ENCODE measurements at regions not wholly inside any gene's neighbourhood (a gene's known extent, or its start where the extent isn't known, plus 50 kb on each side); places are given as distances from the start of the nearest gene placed in this dataset.

DNA sequence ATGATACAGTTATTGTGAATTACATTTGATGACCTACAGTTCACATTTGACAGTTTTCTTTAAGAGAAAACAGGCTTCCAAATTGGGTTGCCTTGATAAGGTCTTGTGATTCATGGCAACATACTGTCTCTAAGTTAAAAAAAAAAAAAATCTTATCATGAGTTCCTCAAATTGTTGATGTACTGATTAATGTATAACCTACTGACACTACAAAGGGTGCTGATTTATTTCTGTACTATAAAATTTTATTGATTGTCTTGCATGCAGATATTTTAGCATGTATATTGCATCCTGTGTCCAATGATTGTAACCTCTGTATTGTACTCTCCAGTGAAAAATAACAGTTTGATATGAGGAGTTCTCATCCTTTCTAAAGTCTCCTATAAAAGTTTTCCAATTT, 197.3 kb upstream of the IVNS1ABP start (continued):
- TF ChIP-seq ZNF564 (CRISPR knock-in tag; IDR thresholded peaks at IDR 0.05): no peak

DNA sequence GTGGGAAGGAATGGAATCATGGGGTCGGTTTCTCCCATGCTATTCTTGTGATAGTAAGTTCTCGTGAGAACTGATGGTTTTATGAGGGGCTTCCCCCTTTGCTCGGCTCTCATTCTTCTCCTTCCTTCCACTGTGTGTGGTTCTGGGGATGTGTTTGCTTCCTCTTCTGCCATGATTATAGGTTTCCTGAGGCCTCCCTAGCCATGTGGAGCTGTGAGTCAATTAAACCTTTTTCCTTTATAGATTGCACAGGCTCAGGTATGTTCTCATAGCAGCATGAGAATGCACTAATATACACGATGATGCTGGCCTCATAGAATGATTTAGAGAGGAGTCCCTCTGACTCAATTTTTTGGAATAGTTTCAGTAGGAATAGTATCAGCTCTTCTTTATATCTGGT, 195.4 kb upstream of the IVNS1ABP start:
- WGBS (ENCODE audit: low lambda C conversion rate): 18% methylated on average over 3 of the region's 4 CpGs
- BruUV-seq (replicated peaks): no TSS peak
- POLR2A ChIA-PET: no interaction called here
- CTCF ChIA-PET (ENCODE audit: low intra/inter-chr PET ratio, low total read pairs): no interaction called here
- intact Hi-C loops (cut with micrococcal nuclease; ENCODE audit: unreplicated experiment): no loop called here
- no peak overlapping the region for H3K9ac ChIP-seq (ENCODE audit: insufficient read depth, low read depth, low read length)
- no peaks in the 10 kb centered on the region; a peak in 1 of 5 replicates for H3K27me3 ChIP-seq (ENCODE audit: control insufficient read depth in 1 of 2, insufficient read depth in 2 of 2, low read length in 2 of 2)
- ATAC-seq (no peak), DNase-seq (ENCODE audit: low spot score) (no peak), FAIRE-seq (no peak)
- no peaks in the 10 kb centered on the region for H4K20me1 ChIP-seq (ENCODE audit: insufficient read depth, low read length)
- TF ChIP-seq, protein P1, sequence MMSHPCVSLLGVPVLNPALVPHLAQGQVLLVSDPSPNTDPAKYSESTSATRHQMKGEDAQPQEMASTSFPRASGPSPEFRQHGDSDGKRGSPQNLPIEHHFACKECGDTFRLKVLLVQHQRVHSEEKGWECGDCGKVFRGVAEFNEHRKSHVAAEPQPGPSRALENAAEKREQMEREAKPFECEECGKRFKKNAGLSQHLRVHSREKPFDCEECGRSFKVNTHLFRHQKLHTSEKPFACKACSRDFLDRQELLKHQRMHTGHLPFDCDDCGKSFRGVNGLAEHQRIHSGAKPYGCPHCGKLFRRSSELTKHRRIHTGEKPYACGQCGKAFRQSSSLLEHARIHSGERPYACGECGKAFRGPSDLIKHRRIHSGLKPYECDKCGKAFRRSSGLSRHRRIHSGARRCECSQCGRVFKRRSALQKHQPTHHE (CRISPR knock-in tag; IDR thresholded peaks at IDR 0.05; ENCODE audit: borderline replicate concordance): no peak
- no peak for TF ChIP-seq ZNF672 (CRISPR knock-in tag; IDR thresholded peaks at IDR 0.05)
- TF ChIP-seq ASH2L (IDR thresholded peaks at IDR 0.05; ENCODE audit: insufficient read length, low read depth, low read length): no peak
- TF ChIP-seq, protein P2, sequence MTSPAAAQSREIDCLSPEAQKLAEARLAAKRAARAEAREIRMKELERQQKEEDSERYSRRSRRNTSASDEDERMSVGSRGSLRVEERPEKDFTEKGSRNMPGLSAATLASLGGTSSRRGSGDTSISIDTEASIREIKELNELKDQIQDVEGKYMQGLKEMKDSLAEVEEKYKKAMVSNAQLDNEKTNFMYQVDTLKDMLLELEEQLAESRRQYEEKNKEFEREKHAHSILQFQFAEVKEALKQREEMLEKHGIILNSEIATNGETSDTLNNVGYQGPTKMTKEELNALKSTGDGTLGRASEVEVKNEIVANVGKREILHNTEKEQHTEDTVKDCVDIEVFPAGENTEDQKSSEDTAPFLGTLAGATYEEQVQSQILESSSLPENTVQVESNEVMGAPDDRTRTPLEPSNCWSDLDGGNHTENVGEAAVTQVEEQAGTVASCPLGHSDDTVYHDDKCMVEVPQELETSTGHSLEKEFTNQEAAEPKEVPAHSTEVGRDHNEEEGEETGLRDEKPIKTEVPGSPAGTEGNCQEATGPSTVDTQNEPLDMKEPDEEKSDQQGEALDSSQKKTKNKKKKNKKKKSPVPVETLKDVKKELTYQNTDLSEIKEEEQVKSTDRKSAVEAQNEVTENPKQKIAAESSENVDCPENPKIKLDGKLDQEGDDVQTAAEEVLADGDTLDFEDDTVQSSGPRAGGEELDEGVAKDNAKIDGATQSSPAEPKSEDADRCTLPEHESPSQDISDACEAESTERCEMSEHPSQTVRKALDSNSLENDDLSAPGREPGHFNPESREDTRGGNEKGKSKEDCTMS (CRISPR knock-in tag; conservative IDR thresholded peaks at IDR 0.05): no peak
- TF ChIP-seq MLLT10 (CRISPR knock-in tag; IDR thresholded peaks at IDR 0.05): no peak
- TF ChIP-seq NCOR1 (IDR thresholded peaks at IDR 0.05; ENCODE audit: borderline replicate concordance, low read length): no peak
- TF ChIP-seq, protein P3, sequence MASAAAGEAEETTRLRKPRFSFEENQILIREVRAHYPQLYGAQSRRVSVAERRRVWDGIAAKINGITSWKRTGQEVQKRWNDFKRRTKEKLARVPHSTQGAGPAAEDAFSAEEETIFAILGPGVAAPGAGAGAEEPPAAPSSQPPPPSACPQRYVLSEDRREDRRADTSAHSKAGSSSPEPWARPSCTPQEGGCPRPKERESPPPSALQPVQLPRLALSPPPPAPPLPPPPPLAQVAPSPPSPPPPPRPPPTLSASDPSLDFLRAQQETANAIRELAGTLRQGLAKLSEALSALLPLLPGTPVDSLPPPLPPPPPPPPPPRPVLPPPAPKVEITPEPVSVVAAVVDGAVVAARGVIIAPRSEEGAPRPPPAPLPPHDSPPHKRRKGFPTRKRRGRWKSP (CRISPR knock-in tag; IDR thresholded peaks at IDR 0.05): no peak
- no peak for TF ChIP-seq ZNF576 (CRISPR knock-in tag; IDR thresholded peaks at IDR 0.05)
- TF ChIP-seq THAP7 (CRISPR knock-in tag; IDR thresholded peaks at IDR 0.05): no peak
- H3K27ac ChIP-seq (ENCODE audit: extremely low read length, insufficient read depth, low read length): no peak overlapping the region
- no peak overlapping the region for H2AFZ ChIP-seq (ENCODE audit: low read length)
- no peaks in the 10 kb centered on the region for H3K36me3 ChIP-seq (replicated peaks in 1 of 2; ENCODE audit: control insufficient read depth in 1 of 2, insufficient read depth in 2 of 2, low read length in 2 of 2)
- H3K9me3 ChIP-seq (ENCODE audit: low read length): peaks cover 5% of the 10 kb centered on the region
- in situ Hi-C loops (cut with HindIII; ENCODE audit: extremely low pct_ligation_motif_present, low pct_unique_long_range_greater_than_20kb): no loop called here
- no peak overlapping the region for H3K4me2 ChIP-seq (ENCODE audit: low read depth, low read length)
- H3K4me1 ChIP-seq (ENCODE audit: insufficient read depth, low read length): no peaks in the 10 kb centered on the region
- H3K4me3 ChIP-seq (replicated peaks in 1 of 3; ENCODE audit: insufficient read depth in 1 of 3, low read depth in 2 of 3, low read length in 3 of 3): no peak overlapping the region
- H3K79me2 ChIP-seq (ENCODE audit: insufficient read depth, low read length): no peaks in the 10 kb centered on the region
